ENCODE measurements at regions not wholly inside any gene's neighbourhood (a gene's known extent, or its start where the extent isn't known, plus 50 kb on each side); places are given as distances from the start of the nearest gene placed in this dataset.

GRCh38 chr2:43135583-43135982 lies 90.8 kb downstream of the ZFP36L2 start:
- TF ChIP-seq, protein P1, sequence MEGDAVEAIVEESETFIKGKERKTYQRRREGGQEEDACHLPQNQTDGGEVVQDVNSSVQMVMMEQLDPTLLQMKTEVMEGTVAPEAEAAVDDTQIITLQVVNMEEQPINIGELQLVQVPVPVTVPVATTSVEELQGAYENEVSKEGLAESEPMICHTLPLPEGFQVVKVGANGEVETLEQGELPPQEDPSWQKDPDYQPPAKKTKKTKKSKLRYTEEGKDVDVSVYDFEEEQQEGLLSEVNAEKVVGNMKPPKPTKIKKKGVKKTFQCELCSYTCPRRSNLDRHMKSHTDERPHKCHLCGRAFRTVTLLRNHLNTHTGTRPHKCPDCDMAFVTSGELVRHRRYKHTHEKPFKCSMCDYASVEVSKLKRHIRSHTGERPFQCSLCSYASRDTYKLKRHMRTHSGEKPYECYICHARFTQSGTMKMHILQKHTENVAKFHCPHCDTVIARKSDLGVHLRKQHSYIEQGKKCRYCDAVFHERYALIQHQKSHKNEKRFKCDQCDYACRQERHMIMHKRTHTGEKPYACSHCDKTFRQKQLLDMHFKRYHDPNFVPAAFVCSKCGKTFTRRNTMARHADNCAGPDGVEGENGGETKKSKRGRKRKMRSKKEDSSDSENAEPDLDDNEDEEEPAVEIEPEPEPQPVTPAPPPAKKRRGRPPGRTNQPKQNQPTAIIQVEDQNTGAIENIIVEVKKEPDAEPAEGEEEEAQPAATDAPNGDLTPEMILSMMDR (optimal IDR thresholded peaks at IDR 0.05 in 1 of 3, IDR thresholded peaks at IDR 0.05 in 1 of 3, conservative IDR thresholded peaks at IDR 0.05 in 1 of 3; ENCODE audit: extremely low read depth in 1 of 3, insufficient read depth in 2 of 3, low read length in 3 of 3) = no peak
- TF ChIP-seq EZH2 (IDR thresholded peaks at IDR 0.05; ENCODE audit: low read length) = no peak

Data from keratinocyte (primary cell).